ENCODE measurements at regions not wholly inside any gene's neighbourhood (a gene's known extent, or its start where the extent isn't known, plus 50 kb on each side); places are given as distances from the start of the nearest gene placed in this dataset.

DNA sequence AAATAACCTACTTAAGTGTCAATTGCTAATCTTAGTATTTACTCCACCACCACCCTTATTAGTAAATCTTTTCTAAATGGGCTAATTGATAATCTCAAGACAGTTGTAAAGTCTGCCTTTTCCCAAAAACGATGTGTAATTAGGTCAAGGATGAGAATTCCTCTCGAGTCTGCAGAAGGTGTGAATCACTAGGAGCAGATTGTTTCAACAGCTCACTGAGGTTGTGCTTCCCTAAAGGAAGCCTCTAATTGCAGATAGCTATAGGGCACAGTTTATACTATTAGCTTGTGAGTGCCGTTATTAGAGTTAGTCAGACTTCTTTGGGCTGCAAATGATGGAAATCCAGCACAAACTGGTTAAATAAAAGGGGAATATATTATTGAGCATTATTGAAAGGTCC is 84.9 kb downstream of the C11orf91 start:
- DNase-seq = no peak

DNA sequence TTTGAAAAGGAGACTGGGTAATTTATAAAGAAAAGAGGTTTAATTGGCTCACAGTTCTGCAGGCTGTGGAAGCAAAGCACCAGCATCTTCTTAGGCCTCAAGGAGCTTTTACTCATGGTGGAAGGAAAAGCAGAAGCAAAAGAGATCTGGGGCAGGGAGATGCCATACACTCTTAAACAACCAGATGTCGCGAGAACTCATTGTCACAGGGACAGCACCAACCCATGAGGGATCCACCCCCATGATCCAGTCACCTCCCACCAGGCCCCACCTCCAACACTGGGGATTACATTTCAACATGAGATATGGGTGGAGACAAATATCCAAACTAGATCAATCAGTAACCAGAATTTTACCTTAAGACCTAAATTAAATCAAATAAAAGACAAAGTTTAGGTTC is 87.2 kb downstream of the C11orf91 start:
- no peak for DNase-seq

DNA sequence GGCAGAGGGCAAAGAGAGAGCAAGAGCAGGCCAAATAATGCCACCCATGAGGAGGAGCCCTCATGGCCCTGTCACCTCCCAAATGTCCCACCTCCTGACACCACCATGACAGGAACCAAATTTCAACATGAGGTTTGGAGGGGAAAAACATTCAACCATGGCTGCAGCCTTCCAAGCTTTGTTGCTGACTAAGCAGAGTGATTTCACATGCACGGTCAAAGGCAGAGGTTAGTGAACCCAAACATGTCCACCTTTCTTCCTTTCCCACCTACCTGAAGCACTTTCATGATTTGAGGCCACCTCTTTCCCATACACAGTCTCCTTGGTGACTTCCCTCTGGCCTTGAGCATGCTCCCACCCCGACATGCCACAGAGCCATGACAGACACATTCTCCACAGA is 89.7 kb downstream of the C11orf91 start:
- DNase-seq = no peak

DNA sequence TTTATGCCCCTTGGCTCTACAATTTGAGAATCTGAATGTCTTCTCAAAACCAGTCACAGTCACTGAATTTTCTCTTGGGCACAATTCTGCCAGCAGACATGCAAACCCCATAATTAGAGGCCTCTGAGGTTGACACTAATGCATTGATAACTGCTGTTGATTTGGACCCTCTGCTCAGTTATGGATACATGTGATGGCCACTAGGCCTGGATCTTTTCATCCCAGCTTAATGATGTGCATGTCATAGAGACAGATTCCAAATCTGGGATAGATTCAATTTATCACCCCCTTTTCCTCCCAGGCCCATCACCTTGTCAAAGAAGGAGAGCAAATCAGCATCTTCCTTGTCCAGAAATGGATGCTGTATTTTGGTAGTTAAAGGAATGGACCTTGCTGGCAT is 92.2 kb downstream of the C11orf91 start:
- DNase-seq = no peak

DNA sequence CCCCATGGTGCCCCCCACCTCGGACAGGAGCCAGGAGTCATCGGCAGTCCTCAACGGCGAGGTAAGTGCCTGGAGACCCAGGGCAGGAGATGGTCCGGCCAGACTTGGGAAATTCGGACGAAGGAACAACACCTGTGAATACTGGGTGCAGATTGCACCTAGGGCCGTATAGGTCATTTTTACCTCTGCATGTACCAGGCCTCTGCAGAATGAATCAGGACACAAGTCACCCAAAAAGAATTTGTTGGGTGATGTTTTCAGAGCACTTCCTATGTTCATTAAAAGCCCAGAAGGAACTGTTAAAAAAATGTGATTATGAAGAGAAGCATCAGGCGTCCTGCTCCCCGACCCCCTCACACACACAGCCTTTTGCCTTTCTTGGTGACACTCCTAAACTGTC is 93.9 kb downstream of the C11orf91 start:
- DNase-seq = no peak

DNA sequence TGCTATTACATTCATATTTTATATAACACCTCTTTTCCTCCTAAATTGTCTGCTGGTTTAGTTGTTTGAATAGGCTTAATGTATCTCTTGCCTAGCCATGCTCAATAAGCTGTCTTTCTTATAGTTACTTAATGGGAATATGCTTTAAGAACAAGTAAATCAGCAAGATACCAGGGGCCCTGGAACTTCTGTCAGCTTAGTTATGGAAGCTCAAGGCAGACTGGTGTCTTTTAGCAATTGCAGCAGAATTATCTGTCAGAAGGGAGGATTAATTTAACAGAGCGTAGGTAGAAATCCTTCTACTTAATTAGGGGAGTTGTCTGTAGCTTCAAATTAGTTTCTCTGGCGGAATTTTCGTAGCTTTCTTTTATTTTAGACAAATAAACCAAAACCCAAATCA is 94.9 kb downstream of the C11orf91 start:
- DNase-seq = no peak

DNA sequence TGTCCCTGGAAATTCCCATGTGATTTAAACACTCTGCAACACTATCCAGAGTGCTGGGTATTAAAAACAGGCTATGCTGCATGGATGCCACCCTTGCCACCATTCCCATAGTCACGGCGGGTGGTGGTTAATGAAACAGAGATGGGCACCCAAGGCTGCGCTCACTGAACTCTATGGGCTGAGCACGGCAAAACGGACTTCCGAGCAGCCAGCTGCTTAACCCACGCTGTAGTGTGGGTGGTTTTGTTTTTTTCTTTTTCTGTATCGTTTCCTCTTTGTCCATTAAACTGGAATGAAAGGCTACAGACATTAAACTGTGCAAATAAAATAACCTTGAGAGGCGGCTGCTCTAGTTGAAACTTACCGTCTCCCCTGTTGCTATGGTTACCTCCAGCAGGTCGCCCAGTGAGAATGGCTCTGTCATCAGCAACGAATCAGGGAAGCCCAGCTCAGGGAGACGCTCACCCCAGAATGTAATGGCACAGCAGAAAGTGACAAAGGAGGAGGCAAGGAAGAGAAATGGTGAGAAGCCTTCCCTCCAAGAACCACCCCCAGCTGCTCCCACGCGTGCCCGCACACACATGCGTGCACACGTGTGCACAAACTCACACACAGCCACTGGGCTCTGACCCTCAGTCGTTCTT is 102.1 kb downstream of the C11orf91 start:
- DNase-seq = no peak

DNA sequence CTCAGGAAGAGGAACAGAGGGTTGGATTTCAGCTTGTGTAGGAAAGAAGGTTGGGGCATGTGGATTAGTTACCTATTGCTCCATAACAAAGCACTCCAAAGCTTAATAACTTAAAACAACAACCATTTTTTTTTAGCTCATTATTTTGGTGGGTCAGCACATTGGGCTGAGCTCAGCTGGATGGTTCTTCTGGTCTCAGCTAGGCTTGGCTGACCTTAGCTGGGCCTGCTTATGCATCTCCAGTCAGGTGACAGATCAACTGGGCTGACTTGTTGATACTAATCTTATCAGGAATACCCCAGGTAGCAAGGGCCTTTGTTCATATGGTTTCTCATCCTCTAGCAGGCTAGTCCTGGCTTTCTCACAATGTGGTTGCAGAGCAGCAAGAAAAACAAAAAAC is 106.4 kb downstream of the C11orf91 start:
- no peak for DNase-seq

DNA sequence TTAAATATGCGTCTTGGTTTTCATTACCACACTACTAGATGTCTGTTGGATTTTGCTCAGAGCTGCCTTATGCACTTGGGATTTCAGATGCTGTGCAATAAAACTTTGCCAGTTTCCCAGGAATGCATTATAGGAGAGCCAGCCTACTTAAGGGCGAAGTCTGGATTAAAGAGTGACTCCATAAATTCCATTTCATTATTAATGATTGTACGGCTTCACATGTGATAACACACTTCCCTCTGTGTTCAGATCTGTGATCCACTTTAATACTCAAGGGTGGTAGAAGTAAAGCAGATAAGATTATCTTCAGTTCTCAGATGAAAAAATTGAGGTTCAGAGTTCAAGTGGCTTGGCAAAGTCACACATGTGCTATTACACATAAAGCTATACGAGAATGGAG is 110.2 kb downstream of the C11orf91 start:
- no peak for DNase-seq

DNA sequence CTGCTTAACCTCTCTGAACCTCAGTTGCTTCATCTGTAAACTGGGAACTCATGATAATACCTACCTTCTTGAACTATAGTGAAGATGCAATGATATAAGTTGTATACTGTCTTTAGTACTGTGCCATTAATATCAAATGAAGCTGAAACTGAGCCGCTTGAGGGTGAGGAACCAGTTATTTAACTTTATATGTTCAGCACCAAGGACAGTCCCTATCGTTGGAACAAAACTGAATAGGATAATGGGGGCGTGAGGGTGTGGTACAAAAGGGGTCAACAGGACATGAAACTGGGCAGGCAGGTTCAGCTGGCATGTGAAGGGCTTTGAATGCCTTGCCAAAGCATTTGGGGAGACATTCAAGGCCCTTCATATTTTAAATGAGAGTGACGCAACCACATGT is 112.6 kb downstream of the C11orf91 start:
- DNase-seq = no peak

DNA sequence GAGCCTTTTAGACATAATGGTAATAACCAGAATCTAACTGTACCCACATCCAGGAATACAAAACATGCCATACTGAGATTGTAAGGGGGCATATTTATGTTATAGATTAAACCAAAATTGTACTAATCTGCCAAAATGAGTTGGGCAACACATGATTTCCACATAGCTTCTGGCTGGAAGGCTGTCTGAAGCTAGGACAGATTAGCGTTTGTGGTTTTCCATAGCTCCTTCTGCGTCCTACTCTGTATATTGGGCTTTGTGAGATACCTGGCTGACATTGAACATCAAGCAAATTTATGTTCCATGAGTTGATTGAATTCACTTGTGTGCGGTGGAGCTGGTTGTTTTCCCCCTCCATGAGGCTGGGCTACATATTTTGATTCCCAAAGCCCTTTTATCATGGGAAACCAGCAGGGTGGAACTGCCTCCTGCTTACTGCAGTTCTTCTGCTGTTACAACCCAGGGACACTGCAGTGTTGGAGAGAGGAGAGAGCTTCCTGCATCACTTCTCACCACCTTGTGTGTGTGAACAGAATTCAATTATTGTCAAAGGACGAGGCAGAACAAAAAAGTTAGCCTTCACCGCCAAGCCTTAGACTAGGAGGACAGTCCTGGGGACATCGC is 114.9 kb downstream of the C11orf91 start:
- DNase-seq = no peak

DNA sequence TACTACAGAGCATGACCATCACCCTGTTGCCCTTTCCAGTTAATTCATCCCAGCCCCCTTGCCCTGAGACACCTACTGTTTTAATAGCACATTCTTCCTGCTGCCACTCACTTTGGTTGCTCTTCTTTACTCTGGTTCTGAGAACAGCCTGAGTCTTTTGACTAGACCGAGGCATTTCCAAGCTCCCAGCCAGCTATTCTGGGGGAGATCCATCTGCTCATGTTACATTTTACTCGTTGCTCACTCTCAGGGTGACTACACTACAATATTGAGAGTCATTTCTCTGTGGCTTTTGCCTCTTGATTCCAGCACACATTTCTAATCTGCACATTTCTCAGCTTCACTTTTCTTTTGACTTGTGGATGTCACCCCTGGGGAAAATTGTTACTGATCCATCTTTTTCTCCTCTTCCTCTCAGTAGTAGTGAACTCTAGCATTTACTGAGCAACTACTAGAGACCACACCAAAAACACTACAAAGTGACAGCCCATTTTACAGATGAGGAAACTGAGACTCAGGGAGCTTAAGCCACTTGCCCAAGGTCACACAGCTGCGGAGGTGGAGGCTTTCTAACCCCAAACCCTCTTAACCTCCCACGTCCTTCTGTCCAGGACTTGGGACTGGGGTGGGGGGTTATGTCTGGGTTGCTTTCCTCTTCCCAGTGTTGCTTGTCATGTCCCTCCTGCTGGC is 117.8 kb downstream of the C11orf91 start:
- no peak for DNase-seq

DNA sequence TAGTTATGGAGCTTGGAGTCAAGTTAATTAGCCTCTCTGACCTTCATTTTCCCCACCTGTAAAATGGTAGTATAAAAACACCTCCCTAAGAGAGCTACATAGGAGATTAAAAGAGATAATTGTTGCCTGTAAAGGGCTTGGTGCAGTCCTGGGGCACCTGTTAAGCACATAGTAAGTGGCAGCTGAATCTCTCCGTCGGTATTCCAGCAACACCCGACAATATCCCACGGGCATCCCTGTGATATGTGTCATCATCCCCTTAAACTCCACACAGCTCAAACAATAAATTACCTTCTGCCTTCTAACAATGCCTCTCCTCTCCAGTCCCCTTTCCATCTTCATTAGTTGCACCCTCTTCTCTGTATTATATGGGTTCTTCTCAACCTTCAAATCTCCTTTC is 121.5 kb downstream of the C11orf91 start:
- DNase-seq = no peak

DNA sequence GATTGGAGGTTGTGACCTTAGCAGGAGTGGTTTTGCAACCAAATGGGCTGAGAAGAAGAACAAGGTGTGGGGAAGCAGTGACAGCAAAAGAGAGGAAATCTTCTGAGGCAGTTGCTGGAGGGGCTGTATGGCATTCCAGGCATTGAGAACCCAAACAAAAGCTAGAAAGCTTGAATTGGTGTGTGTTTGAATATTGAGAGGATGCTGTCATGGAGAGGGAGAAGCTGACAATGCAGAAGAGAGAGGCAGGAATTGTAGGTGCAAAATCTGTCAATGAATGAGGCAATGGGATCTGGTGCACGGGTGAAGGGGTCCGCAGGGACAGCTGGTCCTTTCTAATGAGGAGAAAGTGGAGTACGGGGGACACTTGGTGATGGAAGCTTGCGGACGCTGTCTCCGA is 123.4 kb downstream of the C11orf91 start:
- no peak for DNase-seq

DNA sequence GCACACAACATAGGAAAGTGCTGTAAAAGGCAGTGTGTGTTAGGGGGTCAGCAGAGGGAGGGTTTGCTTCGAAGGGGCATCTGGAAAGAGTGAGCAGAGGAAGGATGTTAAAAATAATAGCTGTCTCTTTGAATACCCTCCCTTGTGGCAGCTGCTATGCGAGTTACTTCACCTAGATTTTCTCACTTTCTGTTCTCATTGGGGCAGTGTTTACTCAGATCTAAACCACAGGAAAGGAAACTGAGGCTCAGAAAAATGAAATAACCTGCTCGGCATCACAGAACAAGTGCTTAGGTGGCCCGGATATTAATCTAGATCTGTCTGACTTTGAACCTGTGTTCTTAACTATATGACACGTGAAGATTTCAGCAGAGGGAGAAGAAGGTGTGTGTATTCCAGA is 125.3 kb downstream of the C11orf91 start:
- no peak for DNase-seq

DNA sequence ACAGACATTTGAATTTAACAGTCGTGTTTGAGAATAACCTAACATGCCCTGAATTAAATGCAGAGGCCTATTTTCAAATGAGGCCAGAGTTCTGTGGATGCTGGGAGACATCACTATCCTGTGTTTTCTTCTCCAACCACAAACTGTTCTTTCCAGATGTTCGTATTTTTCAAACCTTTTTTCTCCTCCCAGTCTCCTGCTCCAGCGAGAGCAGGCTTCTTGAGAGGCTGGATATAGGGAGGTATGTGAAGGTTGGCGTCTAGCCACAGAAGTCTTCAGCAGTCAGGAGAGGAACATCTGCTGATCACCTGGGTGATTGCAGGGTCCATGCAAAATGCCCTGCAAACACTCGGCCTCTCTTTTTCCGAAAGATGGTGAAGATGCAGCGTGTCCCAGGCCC is 126.3 kb downstream of the C11orf91 start:
- DNase-seq = no peak

DNA sequence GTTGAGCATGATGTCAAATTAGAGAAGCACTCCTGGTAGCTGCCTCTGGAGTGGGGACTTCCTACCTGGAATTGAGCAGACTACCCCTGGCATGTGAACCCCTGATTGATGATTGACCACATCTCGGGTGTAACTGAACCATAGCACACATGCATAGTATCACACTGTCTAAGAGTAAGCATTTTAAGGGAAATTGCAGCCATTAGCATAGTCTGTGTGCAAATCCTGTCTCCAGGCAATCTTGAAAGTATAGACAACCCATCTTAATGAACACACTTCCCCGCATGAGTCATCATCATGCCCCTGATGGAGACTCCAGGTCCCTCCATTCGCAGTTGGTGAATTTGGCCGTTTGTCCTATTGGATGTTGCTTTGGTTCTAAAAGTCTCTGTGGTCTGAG is 131.3 kb downstream of the C11orf91 start:
- DNase-seq = no peak

DNA sequence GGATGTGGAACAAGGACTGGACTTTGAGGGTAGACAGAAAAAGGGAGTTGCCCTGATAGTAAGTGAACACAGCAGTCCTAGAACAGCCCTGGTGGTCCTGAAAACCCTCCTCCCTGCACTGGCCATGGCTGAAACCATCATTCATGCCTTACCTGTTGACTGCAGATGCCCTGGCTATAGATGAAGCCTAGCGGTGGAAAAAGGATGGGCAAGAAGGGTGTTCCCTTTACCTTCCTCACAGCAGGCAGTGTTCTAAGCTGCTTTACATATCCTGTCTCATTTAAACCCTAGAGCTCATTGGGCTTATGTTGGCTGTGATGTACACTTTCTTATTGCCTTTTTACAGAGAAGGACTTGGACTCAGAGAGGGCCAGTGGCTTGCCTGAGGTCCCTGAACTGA is 133.6 kb downstream of the C11orf91 start:
- DNase-seq = no peak

DNA sequence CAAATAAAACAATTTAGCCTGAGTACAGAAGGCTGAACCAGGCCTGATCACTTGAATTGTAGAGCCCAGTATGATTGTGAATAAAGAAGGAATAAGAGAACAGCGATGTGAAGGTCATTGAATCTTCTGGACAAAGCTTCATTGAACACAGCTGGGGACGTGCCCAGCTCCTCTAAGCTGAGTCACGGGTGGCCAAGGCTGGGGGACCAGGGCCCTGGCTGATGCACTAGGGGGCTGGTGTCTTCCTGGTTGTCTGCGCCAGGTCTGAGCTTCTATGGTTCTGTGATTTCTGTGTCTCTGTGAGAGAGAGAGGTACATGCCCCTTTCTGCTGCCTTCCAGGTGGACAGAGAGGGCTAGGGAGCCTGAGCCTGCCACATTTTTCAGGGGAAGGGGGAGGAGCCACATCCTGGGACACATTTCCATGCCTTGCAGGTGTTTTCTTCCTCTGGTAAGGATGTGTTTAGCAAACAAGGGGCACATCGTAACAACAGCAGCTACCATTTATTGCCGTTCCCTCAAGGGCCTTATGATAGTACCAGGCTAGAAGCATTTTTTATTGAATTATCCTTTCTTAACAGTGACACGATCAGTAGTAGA is 135.7 kb downstream of the C11orf91 start:
- no peak for DNase-seq

DNA sequence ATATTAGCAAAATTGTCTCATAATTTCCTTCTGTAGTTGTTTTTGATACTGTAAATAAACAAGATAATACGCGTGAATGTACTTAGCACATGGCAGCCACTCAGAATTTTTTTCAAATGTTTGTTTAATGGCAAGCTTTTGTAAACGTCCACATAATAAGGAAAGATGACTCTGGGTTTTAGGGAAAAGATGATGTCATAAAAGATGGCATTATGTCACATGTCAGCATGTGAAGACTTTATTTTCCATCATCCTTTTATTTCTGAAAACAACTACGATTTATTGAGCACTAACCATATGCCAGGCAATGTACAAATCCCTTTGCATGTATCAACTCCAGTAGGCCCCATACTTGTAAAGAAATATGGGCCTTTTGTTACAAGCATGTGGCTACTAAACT is 139.9 kb downstream of the C11orf91 start:
- DNase-seq = no peak

DNA sequence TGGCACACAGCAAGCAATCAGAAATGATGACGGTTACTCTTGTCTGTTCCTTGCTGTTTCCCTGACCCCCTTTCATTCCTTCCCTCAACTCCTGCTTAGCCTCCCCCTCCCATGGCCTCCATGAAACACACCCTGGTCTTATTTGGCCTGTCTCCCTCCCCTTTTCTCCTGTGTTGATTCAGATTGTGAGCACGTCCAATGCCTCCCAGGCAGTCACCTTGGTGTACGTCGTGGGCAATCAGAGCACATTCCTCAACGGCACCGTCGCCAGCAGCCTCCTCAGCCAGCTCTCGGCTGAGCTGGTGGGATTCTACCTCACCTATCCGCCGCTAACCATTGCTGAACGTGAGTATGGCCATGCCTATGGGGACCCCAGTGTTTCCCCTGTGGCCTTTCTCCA is 141.1 kb downstream of the C11orf91 start:
- DNase-seq = no peak

DNA sequence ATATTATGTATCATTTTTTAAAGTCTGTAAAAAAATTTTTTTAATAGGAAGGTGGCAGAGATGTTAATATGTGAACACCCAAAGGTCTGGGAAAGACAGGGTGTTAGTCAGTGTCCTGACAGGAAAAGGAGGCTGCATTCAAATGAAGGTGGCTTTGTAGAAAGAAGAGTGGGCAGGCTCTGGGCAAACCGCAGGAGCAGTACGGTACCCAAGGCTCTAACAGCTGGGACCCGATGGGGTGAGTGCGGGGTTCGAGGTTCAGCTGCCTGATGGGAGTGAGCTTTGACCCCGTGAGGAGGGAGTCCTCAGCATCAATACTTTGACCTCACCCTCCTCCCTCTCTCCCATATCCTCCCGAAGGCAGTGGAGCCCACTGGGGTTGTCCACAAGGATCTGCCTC is 142.5 kb downstream of the C11orf91 start:
- no peak for DNase-seq

DNA sequence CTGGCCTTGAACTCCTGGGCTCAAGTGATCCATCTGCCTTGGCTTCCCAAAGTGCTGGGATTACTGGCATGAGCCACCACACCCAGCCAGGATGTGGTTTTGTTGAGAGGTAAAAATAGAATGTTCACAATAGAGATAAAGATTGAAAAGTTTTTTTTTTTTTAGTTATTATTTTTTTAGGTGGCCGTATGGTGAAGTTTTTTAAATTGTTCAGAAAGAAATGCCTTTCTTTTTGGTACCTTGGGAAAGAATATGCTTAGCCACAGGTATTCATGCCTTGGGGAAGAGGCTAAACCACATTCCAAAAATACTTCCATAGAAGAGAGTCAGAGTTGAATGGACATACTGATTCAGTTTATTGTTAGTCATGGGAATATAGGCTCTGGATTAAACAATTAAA is 143.4 kb downstream of the C11orf91 start:
- no peak for DNase-seq

DNA sequence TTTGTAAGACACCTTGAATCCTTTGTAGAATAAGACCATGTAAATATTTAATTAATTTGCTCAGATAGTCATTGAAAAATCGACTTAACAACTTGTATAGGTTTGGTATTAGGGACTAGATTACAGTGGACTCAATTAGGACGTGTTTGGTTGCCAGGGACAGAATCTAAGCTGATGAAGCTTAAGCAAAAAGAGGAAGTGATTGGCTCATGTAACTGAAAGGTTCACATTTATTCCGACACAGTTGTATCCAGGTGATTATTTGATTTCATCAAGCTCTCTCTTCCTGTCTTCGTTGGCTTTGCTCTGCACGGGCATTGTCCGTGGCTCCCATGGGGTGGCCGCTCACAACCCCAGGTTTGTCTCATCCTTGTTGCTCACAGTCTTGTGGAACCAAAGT is 146.4 kb downstream of the C11orf91 start:
- DNase-seq = no peak
